ENCODE measurements at regions not wholly inside any gene's neighbourhood (a gene's known extent, or its start where the extent isn't known, plus 50 kb on each side); places are given as distances from the start of the nearest gene placed in this dataset.

DNA sequence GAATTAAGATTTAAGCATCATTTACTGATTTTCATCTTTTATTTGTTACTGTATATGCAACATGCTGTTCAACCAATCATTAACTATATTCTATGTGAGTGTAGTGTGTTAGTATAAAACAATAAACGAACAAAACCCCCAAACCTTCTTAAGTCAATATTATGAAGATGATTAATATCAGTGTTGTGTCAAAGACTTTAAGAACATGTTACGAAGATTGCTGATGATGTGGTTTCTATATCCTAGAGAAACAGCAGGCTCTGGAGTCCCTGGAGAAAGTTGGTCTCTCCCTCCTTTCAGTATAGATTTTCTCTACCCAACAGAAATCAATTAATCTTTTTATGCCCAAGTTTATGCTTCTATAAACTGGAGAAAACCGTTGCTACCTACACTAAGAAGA is 393.8 kb upstream of the HSF2 start (continued):
- TF ChIP-seq SMAD2 (IDR thresholded peaks at IDR 0.05; ENCODE audit: low read depth, low read length) (no peak), ZBTB1 (CRISPR knock-in tag; IDR thresholded peaks at IDR 0.05; ENCODE audit: borderline replicate concordance, low read depth) (no peak), ZNF445 (CRISPR knock-in tag; IDR thresholded peaks at IDR 0.05; ENCODE audit: low read depth) (no peak), DIDO1 (tag; IDR thresholded peaks at IDR 0.05; ENCODE audit: low read depth) (no peak), KDM1A (IDR thresholded peaks at IDR 0.05) (no peak)
- TF ChIP-seq, protein P1, sequence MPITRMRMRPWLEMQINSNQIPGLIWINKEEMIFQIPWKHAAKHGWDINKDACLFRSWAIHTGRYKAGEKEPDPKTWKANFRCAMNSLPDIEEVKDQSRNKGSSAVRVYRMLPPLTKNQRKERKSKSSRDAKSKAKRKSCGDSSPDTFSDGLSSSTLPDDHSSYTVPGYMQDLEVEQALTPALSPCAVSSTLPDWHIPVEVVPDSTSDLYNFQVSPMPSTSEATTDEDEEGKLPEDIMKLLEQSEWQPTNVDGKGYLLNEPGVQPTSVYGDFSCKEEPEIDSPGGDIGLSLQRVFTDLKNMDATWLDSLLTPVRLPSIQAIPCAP (CRISPR knock-in tag; IDR thresholded peaks at IDR 0.05; ENCODE audit: borderline replicate concordance): no peak

DNA sequence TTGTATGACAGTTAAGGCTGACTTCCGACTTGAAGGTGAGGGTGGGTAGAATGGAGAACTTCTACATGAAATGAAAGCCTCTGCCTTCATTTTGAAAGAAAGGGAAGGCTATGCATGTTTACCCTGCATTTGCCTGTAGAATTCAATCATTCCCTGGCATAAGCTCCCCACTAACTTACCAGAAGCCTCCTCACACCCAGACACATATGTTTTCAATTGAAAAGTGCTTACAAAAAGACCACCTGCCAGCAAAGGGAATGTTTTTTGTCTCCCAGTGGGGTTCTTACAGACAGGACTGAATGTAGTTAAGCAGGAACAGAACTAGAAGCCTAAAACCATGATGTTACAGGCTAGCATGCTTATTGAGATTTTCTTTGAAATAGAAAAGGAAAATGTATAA is 392.1 kb upstream of the HSF2 start:
- DNase-seq (ENCODE audit: extremely low read depth in 1 of 4, low spot score in 3 of 4): no peak
- no peaks in the 10 kb centered on the region for H3K36me3 ChIP-seq (ENCODE audit: control insufficient read depth, insufficient read depth, low read length)
- POLR2A ChIA-PET: no interaction called here
- intact Hi-C loops (cut with micrococcal nuclease): no loop called here
- H3K9ac ChIP-seq (ENCODE audit: insufficient read depth in 1 of 2, low read depth in 2 of 2, low read length in 2 of 2): no peak overlapping the region
- CTCF ChIA-PET (ENCODE audit: low intra/inter-chr PET ratio): no interaction called here
- H3K27ac ChIP-seq (ENCODE audit: extremely low read depth, low read depth, low read length): no peak overlapping the region
- no peak for ATAC-seq
- no peak overlapping the region for H3K4me3 ChIP-seq
- H3K9me1 ChIP-seq (ENCODE audit: control insufficient read depth, insufficient read depth, low read length): no peaks in the 10 kb centered on the region
- no peaks in the 10 kb centered on the region for H3K9me3 ChIP-seq (replicated peaks; ENCODE audit: control insufficient read depth, insufficient read depth, low read depth, low read length)
- no TSS peak for BruUV-seq (replicated peaks)
- no peak for FAIRE-seq
- in situ Hi-C loops (cut with MboI): no loop called here
- H2AFZ ChIP-seq (ENCODE audit: low read depth, low read length): no peak overlapping the region
- H3K4me2 ChIP-seq (ENCODE audit: insufficient read depth, low read length): no peak overlapping the region
- no peaks in the 10 kb centered on the region for H3K79me2 ChIP-seq (ENCODE audit: control insufficient read depth, insufficient read depth, low read length)
- H4K20me1 ChIP-seq (replicated peaks; ENCODE audit: control insufficient read depth, insufficient read depth, low read length): no peaks in the 10 kb centered on the region
- WGBS (ENCODE audit: insufficient coverage, low coverage, missing lambda C conversion rate): 0% methylated on average over 1 of the region's 1 CpG
- H3K27me3 ChIP-seq (ENCODE audit: control insufficient read depth in 2 of 2, insufficient read depth in 2 of 2, low read length in 2 of 2): no peaks in the 10 kb centered on the region
- H3K4me1 ChIP-seq (replicated peaks in 1 of 2; ENCODE audit: control insufficient read depth in 2 of 2, insufficient read depth in 2 of 2, low read length in 2 of 2): no peaks in the 10 kb centered on the region
- TF ChIP-seq, protein P2, sequence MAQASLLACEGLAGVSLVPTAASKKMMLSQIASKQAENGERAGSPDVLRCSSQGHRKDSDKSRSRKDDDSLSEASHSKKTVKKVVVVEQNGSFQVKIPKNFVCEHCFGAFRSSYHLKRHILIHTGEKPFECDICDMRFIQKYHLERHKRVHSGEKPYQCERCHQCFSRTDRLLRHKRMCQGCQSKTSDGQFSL (CRISPR knock-in tag; IDR thresholded peaks at IDR 0.05): no peak
- TF ChIP-seq, protein P2 (tag; IDR thresholded peaks at IDR 0.05): no peak
- TF ChIP-seq RBM34 (IDR thresholded peaks at IDR 0.05; ENCODE audit: borderline replicate concordance, insufficient read depth, low read length) (no peak), TSC22D4 (tag; IDR thresholded peaks at IDR 0.05) (no peak), SREBF1 (IDR thresholded peaks at IDR 0.05; ENCODE audit: borderline replicate concordance, low read depth, low read length) (no peak)
- TF ChIP-seq, protein P3, sequence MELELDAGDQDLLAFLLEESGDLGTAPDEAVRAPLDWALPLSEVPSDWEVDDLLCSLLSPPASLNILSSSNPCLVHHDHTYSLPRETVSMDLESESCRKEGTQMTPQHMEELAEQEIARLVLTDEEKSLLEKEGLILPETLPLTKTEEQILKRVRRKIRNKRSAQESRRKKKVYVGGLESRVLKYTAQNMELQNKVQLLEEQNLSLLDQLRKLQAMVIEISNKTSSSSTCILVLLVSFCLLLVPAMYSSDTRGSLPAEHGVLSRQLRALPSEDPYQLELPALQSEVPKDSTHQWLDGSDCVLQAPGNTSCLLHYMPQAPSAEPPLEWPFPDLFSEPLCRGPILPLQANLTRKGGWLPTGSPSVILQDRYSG (tag; conservative IDR thresholded peaks at IDR 0.05; ENCODE audit: low read depth): no peak
- TF ChIP-seq, protein P4, sequence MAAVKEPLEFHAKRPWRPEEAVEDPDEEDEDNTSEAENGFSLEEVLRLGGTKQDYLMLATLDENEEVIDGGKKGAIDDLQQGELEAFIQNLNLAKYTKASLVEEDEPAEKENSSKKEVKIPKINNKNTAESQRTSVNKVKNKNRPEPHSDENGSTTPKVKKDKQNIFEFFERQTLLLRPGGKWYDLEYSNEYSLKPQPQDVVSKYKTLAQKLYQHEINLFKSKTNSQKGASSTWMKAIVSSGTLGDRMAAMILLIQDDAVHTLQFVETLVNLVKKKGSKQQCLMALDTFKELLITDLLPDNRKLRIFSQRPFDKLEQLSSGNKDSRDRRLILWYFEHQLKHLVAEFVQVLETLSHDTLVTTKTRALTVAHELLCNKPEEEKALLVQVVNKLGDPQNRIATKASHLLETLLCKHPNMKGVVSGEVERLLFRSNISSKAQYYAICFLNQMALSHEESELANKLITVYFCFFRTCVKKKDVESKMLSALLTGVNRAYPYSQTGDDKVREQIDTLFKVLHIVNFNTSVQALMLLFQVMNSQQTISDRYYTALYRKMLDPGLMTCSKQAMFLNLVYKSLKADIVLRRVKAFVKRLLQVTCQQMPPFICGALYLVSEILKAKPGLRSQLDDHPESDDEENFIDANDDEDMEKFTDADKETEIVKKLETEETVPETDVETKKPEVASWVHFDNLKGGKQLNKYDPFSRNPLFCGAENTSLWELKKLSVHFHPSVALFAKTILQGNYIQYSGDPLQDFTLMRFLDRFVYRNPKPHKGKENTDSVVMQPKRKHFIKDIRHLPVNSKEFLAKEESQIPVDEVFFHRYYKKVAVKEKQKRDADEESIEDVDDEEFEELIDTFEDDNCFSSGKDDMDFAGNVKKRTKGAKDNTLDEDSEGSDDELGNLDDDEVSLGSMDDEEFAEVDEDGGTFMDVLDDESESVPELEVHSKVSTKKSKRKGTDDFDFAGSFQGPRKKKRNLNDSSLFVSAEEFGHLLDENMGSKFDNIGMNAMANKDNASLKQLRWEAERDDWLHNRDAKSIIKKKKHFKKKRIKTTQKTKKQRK (IDR thresholded peaks at IDR 0.05; ENCODE audit: borderline replicate concordance, low read depth, low read length): no peak
- TF ChIP-seq, protein P5, sequence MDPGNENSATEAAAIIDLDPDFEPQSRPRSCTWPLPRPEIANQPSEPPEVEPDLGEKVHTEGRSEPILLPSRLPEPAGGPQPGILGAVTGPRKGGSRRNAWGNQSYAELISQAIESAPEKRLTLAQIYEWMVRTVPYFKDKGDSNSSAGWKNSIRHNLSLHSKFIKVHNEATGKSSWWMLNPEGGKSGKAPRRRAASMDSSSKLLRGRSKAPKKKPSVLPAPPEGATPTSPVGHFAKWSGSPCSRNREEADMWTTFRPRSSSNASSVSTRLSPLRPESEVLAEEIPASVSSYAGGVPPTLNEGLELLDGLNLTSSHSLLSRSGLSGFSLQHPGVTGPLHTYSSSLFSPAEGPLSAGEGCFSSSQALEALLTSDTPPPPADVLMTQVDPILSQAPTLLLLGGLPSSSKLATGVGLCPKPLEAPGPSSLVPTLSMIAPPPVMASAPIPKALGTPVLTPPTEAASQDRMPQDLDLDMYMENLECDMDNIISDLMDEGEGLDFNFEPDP (CRISPR knock-in tag; IDR thresholded peaks at IDR 0.05): no peak

Data from K562 (cell line).